AG09309 (cell line): ENCODE measurements at regions not wholly inside any gene's neighbourhood (a gene's known extent, or its start where the extent isn't known, plus 50 kb on each side); places are given as distances from the start of the nearest gene placed in this dataset.

Source experiments
- DNase-seq: peaks from one replicate; pipeline ENCODE4 v3.0.0-alpha.2; 2010; ENCODE audit warnings: low read depth
- H3K4me3 ChIP-seq: 2 replicates; pipeline ENCODE4 v1.5.1; 2011; ENCODE audit warnings: mild to moderate bottlenecking, low read depth, low read length, moderate library complexity; ENCODE audit not compliant: control insufficient read depth
- TF ChIP-seq, protein P1 (sequence below): IDR thresholded peaks from 2 replicates; pipeline ENCODE4 v1.5.1; 2011; ENCODE audit warnings: mild to moderate bottlenecking, low read depth, low read length, inconsistent platforms; ENCODE audit not compliant: insufficient read depth, control insufficient read depth; ENCODE audit errors: missing control alignments

GRCh38 chr4:52243367-52243766 is 192.3 kb downstream of the SPATA18 start:
- TF ChIP-seq, protein P1, sequence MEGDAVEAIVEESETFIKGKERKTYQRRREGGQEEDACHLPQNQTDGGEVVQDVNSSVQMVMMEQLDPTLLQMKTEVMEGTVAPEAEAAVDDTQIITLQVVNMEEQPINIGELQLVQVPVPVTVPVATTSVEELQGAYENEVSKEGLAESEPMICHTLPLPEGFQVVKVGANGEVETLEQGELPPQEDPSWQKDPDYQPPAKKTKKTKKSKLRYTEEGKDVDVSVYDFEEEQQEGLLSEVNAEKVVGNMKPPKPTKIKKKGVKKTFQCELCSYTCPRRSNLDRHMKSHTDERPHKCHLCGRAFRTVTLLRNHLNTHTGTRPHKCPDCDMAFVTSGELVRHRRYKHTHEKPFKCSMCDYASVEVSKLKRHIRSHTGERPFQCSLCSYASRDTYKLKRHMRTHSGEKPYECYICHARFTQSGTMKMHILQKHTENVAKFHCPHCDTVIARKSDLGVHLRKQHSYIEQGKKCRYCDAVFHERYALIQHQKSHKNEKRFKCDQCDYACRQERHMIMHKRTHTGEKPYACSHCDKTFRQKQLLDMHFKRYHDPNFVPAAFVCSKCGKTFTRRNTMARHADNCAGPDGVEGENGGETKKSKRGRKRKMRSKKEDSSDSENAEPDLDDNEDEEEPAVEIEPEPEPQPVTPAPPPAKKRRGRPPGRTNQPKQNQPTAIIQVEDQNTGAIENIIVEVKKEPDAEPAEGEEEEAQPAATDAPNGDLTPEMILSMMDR = no peak
- H3K4me3 ChIP-seq = no peak overlapping the region
- DNase-seq = no peak

DNA sequence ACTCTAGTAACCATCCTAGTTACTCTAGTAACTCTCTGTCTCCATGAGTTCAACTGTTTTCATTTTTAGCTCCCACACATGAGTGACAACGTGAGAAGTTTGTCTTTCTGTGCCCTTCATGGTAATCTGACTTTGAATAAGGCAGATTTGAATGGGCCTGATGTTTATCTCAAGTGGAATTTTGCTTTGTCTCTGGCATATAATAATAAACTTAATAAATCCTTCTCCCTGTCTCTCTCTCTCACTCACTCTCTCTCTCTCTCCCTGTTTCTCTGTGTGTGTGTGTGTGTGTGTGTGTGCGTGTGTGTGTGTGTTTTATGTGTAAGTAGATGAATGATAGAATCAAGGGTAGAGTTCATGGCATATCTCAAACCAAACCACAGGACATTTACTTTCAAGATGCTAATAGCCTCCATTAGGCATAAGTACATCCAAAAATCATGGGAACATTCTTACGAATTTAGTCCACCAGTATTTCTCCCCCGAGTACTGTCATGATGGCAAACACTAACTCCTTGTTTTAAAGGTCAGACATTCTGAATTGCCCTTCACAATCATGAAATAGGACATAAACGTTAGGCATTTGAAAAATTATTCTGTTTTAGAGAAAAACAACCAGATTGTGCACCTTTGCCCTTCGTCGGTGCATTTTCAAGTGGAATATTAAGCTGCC is 193.1 kb downstream of the SPATA18 start:
- DNase-seq = no peak
- TF ChIP-seq, protein P1 = no peak
- H3K4me3 ChIP-seq = no peak overlapping the region

DNA sequence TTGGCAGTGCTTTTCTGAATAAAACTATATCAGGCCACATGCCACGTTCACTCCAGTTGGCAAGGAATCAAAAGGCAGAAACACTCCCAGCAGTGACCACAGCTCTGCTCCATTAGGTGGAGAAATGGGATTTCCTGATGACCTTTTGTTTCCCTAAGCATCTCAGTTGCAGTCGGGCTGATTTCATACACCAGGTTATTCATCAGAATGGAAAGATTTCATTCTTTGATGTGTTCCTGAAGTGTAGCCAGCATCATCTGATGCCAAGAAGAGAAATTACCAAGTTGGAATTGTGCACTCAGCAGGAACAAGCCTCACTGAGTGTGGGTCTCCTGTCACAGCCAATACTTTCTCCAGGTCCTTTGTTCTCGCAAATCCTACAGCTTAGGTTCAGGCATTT is 193.7 kb downstream of the SPATA18 start:
- TF ChIP-seq, protein P1 = no peak
- no peak overlapping the region for H3K4me3 ChIP-seq
- DNase-seq = no peak

DNA sequence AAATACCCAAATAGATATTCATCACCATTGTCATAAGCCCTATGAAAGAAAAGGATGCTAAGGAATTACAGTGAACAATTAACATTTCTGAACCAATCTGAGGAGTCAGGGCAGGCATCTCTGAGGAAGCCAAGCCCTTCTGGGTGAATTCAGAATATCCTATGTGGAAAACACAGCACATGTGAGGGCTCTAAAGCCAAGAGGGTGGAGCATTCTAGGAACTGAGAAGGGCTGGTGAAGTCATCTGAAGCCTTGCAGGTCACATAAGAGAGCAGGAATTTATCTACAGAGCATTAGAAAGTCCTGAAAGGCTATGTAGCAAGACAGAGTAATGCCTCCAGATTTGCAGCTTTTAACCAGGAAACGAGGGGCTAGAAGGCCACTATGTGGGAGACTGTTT is 195.7 kb downstream of the SPATA18 start:
- H3K4me3 ChIP-seq = no peak overlapping the region
- DNase-seq = no peak
- TF ChIP-seq, protein P1 = no peak

- TF ChIP-seq, protein P1 = no peak
- H3K4me3 ChIP-seq = no peak overlapping the region
- no peak for DNase-seq
Measured at GRCh38 chr4:52247941-52248340, 196.8 kb downstream of the SPATA18 start.

GRCh38 chr4:52248820-52249219 is 197.7 kb downstream of the SPATA18 start:
- TF ChIP-seq, protein P1 = no peak
- H3K4me3 ChIP-seq = no peak overlapping the region
- DNase-seq = no peak

GRCh38 chr4:52249581-52249980 is 198.5 kb downstream of the SPATA18 start:
- H3K4me3 ChIP-seq = no peak overlapping the region
- TF ChIP-seq, protein P1 = no peak
- DNase-seq = no peak
